WTC11 (cell line): ENCODE measurements at regions not wholly inside any gene's neighbourhood (a gene's known extent, or its start where the extent isn't known, plus 50 kb on each side); places are given as distances from the start of the nearest gene placed in this dataset.
"Not testable (repeated sequence)": the region's sequence is repeated elsewhere in the genome, so short reads cannot be mapped to it uniquely, and the experiment has no call there.

Experiments used
- ATAC-seq: fragments of 200-7000 bp; cut with Tn5 transposase; 2 replicates; pipeline ENCODE4 v1.10.0; 2021; ENCODE audit warnings: mild to moderate bottlenecking, moderate library complexity
- CTCF ChIA-PET: fragments of 300-600 bp; sonication (Branson Sonifier 250); formaldehyde crosslinking; loops from one replicate; lab custom pipeline; 2021; ENCODE audit warnings: antibody characterized with exemption; lab: Charles Lee
- POLR2A ChIA-PET: fragments of 350-600 bp; sonication (Branson Sonifier 250); formaldehyde crosslinking; loops from one replicate; lab custom pipeline; 2021; ENCODE audit warnings: antibody characterized with exemption; lab: Charles Lee
- DNase-seq: peaks from one replicate; pipeline ENCODE4 v3.0.0; 2021; ENCODE audit warnings: low spot score
- H3K27ac Mint-ChIP-seq: 2 replicates; pipeline ENCODE4 v1.8.0; 2021; ENCODE audit warnings: mixed read lengths
- H3K27me3 Mint-ChIP-seq: 2 replicates; pipeline ENCODE4 v1.8.0; 2021; ENCODE audit warnings: low read depth, mild to moderate bottlenecking, moderate library complexity, mixed read lengths
- H3K36me3 Mint-ChIP-seq: 2 replicates; pipeline ENCODE4 v1.8.0; 2021; ENCODE audit warnings: mixed read lengths
- H3K4me1 Mint-ChIP-seq: 2 replicates; pipeline ENCODE4 v1.8.0; 2022; ENCODE audit warnings: mixed read lengths
- H3K4me3 Mint-ChIP-seq: 2 replicates; pipeline ENCODE4 v1.8.0; 2021; ENCODE audit warnings: mild to moderate bottlenecking, moderate library complexity, mixed read lengths
- H3K9me3 Mint-ChIP-seq: 2 replicates; pipeline ENCODE4 v1.8.0; 2021; ENCODE audit warnings: mixed read lengths
- ESRRA ChIP-seq: sonication (generic); formaldehyde crosslinking; IDR thresholded peaks from 2 replicates; pipeline ENCODE4 v1.8.1; 2022; ENCODE audit warnings: mild to moderate bottlenecking, missing genetic modification reagents, borderline replicate concordance
- JAZF1 ChIP-seq: fragments of 250-450 bp; sonication (Bioruptor Pico); IDR thresholded peaks from 2 replicates; pipeline ENCODE4 v1.9.0; 2021; ENCODE audit warnings: moderate library complexity, mild to moderate bottlenecking, inconsistent platforms
- KAT7 ChIP-seq: sonication (generic); formaldehyde crosslinking; IDR thresholded peaks from 2 replicates; pipeline ENCODE4 v1.8.1; 2023; ENCODE audit warnings: missing genetic modification reagents, mild to moderate bottlenecking, borderline replicate concordance
- NFYB ChIP-seq: sonication (generic); formaldehyde crosslinking; conservative IDR thresholded peaks from 2 replicates; pipeline ENCODE4 v1.8.0; 2022; ENCODE audit warnings: low read depth, missing genetic modification reagents
- RELA ChIP-seq: sonication (generic); formaldehyde crosslinking; IDR thresholded peaks from 2 replicates; pipeline ENCODE4 v1.8.1; 2022; ENCODE audit warnings: missing genetic modification reagents, mild to moderate bottlenecking, borderline replicate concordance
- ZNF423 ChIP-seq: fragments of 250-450 bp; sonication (Bioruptor Pico); IDR thresholded peaks from 2 replicates; pipeline ENCODE4 v2.1.2; 2022; ENCODE audit warnings: mild to moderate bottlenecking, moderate library complexity
- TF ChIP-seq, protein P1 (sequence below): sonication (generic); formaldehyde crosslinking; IDR thresholded peaks from 2 replicates; pipeline ENCODE4 v1.8.1; 2022; ENCODE audit warnings: mild to moderate bottlenecking, moderate library complexity, missing genetic modification reagents
- TF ChIP-seq, protein P2 (sequence below): sonication (generic); formaldehyde crosslinking; IDR thresholded peaks from 2 replicates; pipeline ENCODE4 v1.8.1; 2023; ENCODE audit warnings: mild to moderate bottlenecking, missing genetic modification reagents, borderline replicate concordance
- TF ChIP-seq, protein P3 (sequence below): sonication (generic); formaldehyde crosslinking; IDR thresholded peaks from 2 replicates; pipeline ENCODE4 v1.8.0; 2022; ENCODE audit warnings: mild to moderate bottlenecking, missing genetic modification reagents
- TF ChIP-seq, protein P4 (sequence below): sonication (generic); formaldehyde crosslinking; IDR thresholded peaks from 2 replicates; pipeline ENCODE4 v1.8.0; 2022; ENCODE audit warnings: mild to moderate bottlenecking, missing genetic modification reagents
- TF ChIP-seq, protein P5 (sequence below): sonication (generic); formaldehyde crosslinking; IDR thresholded peaks from 2 replicates; pipeline ENCODE4 v1.8.1; 2023; ENCODE audit warnings: mild to moderate bottlenecking, missing genetic modification reagents, moderate library complexity

DNA sequence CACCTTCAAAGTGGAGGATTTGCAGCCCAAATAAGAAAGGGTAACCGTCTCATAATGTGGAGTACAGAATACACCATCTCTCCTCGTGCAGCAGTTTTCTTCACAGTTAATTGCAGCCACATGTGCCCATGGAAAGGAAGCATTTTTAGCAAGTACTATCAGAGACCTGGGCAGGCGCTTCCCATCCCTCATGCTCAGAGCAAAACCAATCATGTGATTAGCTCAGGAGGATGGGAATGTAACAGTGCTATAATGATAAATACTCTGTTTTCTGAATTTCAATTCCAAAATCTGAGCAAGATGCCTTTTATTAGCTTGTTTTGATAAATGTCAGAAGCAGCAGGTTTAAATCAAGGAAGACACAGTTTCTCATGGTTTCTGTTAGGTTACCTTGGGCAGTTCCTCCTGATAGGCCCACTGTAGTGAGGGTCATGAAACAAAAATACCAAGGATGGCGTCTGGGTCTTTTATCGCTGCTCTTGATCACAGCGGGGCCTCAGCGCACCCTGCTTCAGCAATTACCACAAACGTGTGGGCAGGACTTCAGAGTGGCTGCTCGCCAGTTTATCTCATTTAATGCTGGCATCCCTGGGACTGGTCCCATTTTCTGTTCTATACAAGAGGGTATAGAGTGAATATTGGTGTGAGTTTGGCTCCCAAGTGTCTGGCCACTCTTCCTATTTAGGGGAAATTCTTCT is 92.6 kb upstream of the VGLL4 start:
- TF ChIP-seq JAZF1 (CRISPR knock-in tag), result no peak
- TF ChIP-seq KAT7, result no peak
- TF ChIP-seq, all 79 proteins: peak for 0
- POLR2A ChIA-PET, result no interaction called here
- H3K27ac Mint-ChIP-seq, result no peak overlapping the region
- ATAC-seq (no peak), DNase-seq (no peak)
- no peaks in the 10 kb centered on the region for H3K4me1 Mint-ChIP-seq
- no peaks in the 10 kb centered on the region for H3K27me3 Mint-ChIP-seq
- CTCF ChIA-PET, result no interaction called here
- H3K9me3 Mint-ChIP-seq, result no peaks in the 10 kb centered on the region
- H3K4me3 Mint-ChIP-seq, result no peak overlapping the region
- H3K36me3 Mint-ChIP-seq, result no peaks in the 10 kb centered on the region

DNA sequence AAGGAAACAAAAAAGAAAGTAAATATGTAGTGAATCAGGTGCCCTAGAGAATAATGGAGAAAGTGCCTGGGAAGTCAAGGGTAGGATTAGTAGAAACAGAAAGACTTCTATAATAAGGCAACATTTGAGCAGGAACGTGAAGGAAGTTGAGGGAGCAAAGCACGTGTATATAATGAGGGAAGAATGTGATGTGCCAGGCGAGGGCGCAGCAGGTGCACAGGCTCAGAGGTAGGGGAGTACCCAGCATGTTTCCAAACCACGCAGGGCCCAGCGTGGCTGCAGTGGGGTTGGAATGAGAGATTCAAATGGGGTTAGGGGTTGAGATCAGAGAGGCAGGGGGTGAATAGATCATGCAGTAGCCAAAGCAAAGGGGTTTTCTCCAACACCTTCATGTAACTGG is 91.9 kb upstream of the VGLL4 start:
- POLR2A ChIA-PET, result no interaction called here
- TF ChIP-seq, protein P1, sequence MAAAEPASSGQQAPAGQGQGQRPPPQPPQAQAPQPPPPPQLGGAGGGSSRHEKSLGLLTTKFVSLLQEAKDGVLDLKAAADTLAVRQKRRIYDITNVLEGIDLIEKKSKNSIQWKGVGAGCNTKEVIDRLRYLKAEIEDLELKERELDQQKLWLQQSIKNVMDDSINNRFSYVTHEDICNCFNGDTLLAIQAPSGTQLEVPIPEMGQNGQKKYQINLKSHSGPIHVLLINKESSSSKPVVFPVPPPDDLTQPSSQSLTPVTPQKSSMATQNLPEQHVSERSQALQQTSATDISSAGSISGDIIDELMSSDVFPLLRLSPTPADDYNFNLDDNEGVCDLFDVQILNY (CRISPR knock-in tag), result no peak
- TF ChIP-seq RELA, result no peak
- TF ChIP-seq, protein P2, sequence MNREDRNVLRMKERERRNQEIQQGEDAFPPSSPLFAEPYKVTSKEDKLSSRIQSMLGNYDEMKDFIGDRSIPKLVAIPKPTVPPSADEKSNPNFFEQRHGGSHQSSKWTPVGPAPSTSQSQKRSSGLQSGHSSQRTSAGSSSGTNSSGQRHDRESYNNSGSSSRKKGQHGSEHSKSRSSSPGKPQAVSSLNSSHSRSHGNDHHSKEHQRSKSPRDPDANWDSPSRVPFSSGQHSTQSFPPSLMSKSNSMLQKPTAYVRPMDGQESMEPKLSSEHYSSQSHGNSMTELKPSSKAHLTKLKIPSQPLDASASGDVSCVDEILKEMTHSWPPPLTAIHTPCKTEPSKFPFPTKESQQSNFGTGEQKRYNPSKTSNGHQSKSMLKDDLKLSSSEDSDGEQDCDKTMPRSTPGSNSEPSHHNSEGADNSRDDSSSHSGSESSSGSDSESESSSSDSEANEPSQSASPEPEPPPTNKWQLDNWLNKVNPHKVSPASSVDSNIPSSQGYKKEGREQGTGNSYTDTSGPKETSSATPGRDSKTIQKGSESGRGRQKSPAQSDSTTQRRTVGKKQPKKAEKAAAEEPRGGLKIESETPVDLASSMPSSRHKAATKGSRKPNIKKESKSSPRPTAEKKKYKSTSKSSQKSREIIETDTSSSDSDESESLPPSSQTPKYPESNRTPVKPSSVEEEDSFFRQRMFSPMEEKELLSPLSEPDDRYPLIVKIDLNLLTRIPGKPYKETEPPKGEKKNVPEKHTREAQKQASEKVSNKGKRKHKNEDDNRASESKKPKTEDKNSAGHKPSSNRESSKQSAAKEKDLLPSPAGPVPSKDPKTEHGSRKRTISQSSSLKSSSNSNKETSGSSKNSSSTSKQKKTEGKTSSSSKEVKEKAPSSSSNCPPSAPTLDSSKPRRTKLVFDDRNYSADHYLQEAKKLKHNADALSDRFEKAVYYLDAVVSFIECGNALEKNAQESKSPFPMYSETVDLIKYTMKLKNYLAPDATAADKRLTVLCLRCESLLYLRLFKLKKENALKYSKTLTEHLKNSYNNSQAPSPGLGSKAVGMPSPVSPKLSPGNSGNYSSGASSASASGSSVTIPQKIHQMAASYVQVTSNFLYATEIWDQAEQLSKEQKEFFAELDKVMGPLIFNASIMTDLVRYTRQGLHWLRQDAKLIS (CRISPR knock-in tag), result no peak
- TF ChIP-seq NFYB (CRISPR knock-in tag), result no peak
- TF ChIP-seq, protein P3, sequence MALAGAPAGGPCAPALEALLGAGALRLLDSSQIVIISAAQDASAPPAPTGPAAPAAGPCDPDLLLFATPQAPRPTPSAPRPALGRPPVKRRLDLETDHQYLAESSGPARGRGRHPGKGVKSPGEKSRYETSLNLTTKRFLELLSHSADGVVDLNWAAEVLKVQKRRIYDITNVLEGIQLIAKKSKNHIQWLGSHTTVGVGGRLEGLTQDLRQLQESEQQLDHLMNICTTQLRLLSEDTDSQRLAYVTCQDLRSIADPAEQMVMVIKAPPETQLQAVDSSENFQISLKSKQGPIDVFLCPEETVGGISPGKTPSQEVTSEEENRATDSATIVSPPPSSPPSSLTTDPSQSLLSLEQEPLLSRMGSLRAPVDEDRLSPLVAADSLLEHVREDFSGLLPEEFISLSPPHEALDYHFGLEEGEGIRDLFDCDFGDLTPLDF, result no peak
- no peak for TF ChIP-seq ESRRA (CRISPR knock-in tag)
- TF ChIP-seq, protein P4, sequence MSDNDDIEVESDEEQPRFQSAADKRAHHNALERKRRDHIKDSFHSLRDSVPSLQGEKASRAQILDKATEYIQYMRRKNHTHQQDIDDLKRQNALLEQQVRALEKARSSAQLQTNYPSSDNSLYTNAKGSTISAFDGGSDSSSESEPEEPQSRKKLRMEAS (CRISPR knock-in tag), result no peak
- no peak for TF ChIP-seq KAT7
- TF ChIP-seq, all 79 proteins: peak for 0
- Mint-ChIP-seq H3K4me1 (no peaks in the 10 kb centered on the region), H3K36me3 (no peaks in the 10 kb centered on the region), H3K4me3 (no peak overlapping the region), H3K9me3 (no peaks in the 10 kb centered on the region), H3K27ac (no peak overlapping the region), H3K27me3 (no peaks in the 10 kb centered on the region)
- ATAC-seq (no peak), DNase-seq (no peak)
- CTCF ChIA-PET, result interaction anchor here (0.6 kb wide), 1 partner anchor 56 kb away, joined by 3 read pairs; no protein-coding TSS in a partner anchor

DNA sequence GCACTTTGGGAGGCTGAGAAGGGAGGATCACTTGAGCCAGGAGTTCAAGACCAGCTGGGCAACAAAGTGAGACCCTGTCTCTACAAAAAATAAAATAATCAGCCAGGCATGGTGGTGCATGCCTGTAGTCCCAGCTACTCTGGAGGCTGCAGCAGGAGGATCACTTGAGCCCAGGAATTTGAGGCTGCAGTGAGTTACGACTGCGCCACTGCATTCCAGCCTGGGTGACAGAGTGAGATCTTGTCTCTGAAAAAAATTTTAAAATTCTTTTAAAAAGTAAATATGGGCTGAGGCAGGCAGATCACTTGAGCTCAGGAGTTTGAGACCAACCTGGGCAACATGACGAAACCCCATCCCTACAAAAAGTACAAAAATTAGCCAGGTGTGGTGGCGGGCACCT is 91.4 kb upstream of the VGLL4 start:
- H3K27me3 Mint-ChIP-seq, H3K4me3 Mint-ChIP-seq, H3K27ac Mint-ChIP-seq, H3K9me3 Mint-ChIP-seq, H3K4me1 Mint-ChIP-seq, DNase-seq, H3K36me3 Mint-ChIP-seq, ATAC-seq: not testable (repeated sequence)
- ChIA-PET CTCF (interaction anchor here (0.6 kb wide), 1 partner anchor 56 kb away, joined by 3 read pairs; no protein-coding TSS in a partner anchor), POLR2A (interaction anchor here (0.5 to 0.7 kb wide), 2 partner anchors 15 to 96 kb away, joined by 3 read pairs; no protein-coding TSS in a partner anchor)

DNA sequence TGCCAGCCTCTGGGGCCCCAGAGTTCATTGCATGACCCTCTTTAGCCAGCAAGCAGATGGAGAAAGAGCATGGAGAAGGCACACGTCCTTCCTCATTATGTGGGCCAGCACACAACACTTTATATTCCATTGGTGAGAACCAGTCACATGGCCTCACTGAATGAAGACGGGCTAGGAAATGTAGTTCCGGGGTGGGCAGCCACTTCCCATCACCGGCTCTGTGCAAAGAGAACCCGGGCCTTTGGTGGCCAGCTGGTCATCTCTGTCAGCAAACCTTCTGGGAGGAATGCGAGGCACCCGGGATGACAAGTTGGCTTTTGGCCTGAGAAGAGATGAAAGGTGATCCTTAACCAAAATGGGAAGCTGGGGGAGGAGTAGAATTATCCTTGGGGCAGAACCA is 90.2 kb upstream of the VGLL4 start:
- no peaks in the 10 kb centered on the region for H3K9me3 Mint-ChIP-seq
- no peaks in the 10 kb centered on the region for H3K27me3 Mint-ChIP-seq
- H3K4me1 Mint-ChIP-seq, result no peaks in the 10 kb centered on the region
- CTCF ChIA-PET, result no interaction called here
- DNase-seq, result no peak
- no peak overlapping the region for H3K27ac Mint-ChIP-seq
- no peak for ATAC-seq
- POLR2A ChIA-PET, result no interaction called here
- no peaks in the 10 kb centered on the region for H3K36me3 Mint-ChIP-seq
- H3K4me3 Mint-ChIP-seq, result no peak overlapping the region
- TF ChIP-seq ZNF423 (CRISPR knock-in tag), result no peak
- TF ChIP-seq, protein P5, sequence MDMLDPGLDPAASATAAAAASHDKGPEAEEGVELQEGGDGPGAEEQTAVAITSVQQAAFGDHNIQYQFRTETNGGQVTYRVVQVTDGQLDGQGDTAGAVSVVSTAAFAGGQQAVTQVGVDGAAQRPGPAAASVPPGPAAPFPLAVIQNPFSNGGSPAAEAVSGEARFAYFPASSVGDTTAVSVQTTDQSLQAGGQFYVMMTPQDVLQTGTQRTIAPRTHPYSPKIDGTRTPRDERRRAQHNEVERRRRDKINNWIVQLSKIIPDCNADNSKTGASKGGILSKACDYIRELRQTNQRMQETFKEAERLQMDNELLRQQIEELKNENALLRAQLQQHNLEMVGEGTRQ (CRISPR knock-in tag), result peak; percentile 56; the same call in 1 of the 2 replicates
